Activated B cell treated with CpG ODN at 0.5 μM for 24 hours (primary cell): ENCODE measurements at regions not wholly inside any gene's neighbourhood (a gene's known extent, or its start where the extent isn't known, plus 50 kb on each side); places are given as distances from the start of the nearest gene placed in this dataset.

Experiments used
- ATAC-seq: fragments of 200-7000 bp; cut with Tn5 transposase; one replicate; pipeline ENCODE4 v1.10.0; 2021; ENCODE audit warnings: low read depth, mild to moderate bottlenecking, moderate library complexity
- CTCF ChIA-PET: fragments of 350-600 bp; sonication (Branson Sonifier 250); formaldehyde crosslinking; loops from one replicate; lab custom pipeline; 2021; ENCODE audit warnings: antibody characterized with exemption; lab: Charles Lee
- POLR2A ChIA-PET: fragments of 350-600 bp; sonication (Branson Sonifier 250); formaldehyde crosslinking; loops from one replicate; lab custom pipeline; 2021; ENCODE audit warnings: antibody characterized with exemption; lab: Charles Lee
- DNase-seq: peaks from one replicate; pipeline ENCODE4 v3.0.0; 2022
- H3K27ac Mint-ChIP-seq: one replicate; pipeline ENCODE4 v1.8.0; 2020; ENCODE audit warnings: mixed read lengths
- H3K27me3 Mint-ChIP-seq: one replicate; pipeline ENCODE4 v1.8.0; 2021; ENCODE audit warnings: mixed read lengths
- H3K36me3 Mint-ChIP-seq: one replicate; pipeline ENCODE4 v1.8.0; 2021; ENCODE audit warnings: low read depth, mixed read lengths
- H3K4me1 Mint-ChIP-seq: one replicate; pipeline ENCODE4 v1.8.0; 2021; ENCODE audit warnings: mixed read lengths
- H3K4me3 Mint-ChIP-seq: one replicate; pipeline ENCODE4 v1.8.0; 2020; ENCODE audit warnings: mild to moderate bottlenecking, mixed read lengths
- H3K9me3 Mint-ChIP-seq: one replicate; pipeline ENCODE4 v1.8.0; 2020; ENCODE audit warnings: mixed read lengths
- intact Hi-C: fragments of 100-400 bp; cut with micrococcal nuclease; formaldehyde crosslinking; loops from one replicate; pipeline ENCODE4 v1.15.1; 2024
- TF ChIP-seq, protein P1 (sequence below): fragments of 200-600 bp; IDR thresholded peaks from one replicate; pipeline ENCODE4 v1.8.0; 2022; ENCODE audit warnings: antibody characterized with exemption, mild to moderate bottlenecking

DNA sequence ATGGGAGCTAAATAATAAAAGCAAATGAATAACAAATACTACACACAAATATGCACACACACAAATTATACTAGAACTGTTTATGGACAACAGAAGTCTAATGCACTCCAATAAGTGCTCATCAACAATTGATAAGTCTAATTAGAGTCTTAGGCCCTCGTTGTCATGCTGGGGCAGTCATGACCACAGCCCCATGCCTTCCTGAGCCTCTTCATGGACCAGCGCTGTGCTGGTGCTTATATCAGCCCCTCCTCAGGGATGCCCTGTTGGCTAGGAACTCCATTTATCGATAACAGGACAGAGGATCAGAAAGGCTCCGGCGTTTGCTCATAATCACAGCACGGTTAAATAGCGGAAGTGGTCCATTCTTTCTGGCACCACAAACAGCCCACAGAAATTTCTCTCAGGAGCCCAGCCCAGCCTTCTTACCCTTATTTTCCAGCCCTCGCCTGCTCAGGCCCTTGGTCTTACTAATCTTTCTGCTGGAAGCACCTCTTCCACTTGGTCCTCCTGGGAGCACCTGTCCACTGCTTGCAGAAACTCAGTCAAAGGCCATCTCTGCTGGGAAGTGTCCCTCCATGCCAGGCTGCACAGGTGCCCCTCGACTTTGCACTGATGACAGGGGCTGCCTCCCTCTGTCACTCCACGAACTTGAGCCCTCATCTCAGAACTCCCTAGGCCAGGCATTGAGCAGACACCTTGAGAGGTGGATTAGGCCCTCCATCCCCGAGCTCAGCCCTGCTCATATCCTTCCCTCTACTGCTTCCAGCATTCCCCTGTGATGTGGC is 500.2 kb upstream of the HS6ST1 start:
- CTCF ChIA-PET: no interaction called here
- TF ChIP-seq, protein P1, sequence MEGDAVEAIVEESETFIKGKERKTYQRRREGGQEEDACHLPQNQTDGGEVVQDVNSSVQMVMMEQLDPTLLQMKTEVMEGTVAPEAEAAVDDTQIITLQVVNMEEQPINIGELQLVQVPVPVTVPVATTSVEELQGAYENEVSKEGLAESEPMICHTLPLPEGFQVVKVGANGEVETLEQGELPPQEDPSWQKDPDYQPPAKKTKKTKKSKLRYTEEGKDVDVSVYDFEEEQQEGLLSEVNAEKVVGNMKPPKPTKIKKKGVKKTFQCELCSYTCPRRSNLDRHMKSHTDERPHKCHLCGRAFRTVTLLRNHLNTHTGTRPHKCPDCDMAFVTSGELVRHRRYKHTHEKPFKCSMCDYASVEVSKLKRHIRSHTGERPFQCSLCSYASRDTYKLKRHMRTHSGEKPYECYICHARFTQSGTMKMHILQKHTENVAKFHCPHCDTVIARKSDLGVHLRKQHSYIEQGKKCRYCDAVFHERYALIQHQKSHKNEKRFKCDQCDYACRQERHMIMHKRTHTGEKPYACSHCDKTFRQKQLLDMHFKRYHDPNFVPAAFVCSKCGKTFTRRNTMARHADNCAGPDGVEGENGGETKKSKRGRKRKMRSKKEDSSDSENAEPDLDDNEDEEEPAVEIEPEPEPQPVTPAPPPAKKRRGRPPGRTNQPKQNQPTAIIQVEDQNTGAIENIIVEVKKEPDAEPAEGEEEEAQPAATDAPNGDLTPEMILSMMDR: no peak
- DNase-seq (no peak), ATAC-seq (no peak)
- intact Hi-C loops: no loop called here
- POLR2A ChIA-PET: no interaction called here
- Mint-ChIP-seq H3K27me3 (peaks cover 9% of the 10 kb centered on the region), H3K4me1 (no peaks in the 10 kb centered on the region), H3K4me3 (no peak overlapping the region), H3K27ac (no peak overlapping the region), H3K36me3 (no peaks in the 10 kb centered on the region), H3K9me3 (no peaks in the 10 kb centered on the region)

DNA sequence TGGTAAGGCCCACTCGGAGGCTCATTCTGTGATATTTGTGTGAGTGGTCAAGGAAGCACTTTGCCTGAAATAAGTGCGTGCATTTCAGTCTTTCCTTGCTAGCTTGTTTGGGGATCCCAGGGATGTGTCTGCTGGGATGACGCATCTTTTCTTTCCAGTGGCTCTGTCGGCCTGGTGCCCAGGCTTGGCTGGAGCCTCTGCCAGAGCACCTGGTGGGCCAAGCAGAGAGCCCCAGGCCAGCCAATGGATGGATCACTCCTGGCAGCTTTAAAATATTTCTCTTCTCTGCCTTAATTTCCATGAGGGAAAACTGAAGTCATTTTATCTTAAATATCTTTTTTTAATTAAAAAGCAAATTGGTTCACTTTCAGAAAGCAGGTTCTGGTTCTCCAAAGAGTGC is 501.8 kb upstream of the HS6ST1 start:
- CTCF ChIA-PET: no interaction called here
- Mint-ChIP-seq H3K4me1 (no peaks in the 10 kb centered on the region), H3K27me3 (peaks cover 7% of the 10 kb centered on the region), H3K36me3 (no peaks in the 10 kb centered on the region), H3K4me3 (no peak overlapping the region), H3K27ac (no peak overlapping the region), H3K9me3 (peaks cover 2% of the 10 kb centered on the region)
- TF ChIP-seq, protein P1: no peak
- no peak for ATAC-seq
- DNase-seq: no peak
- POLR2A ChIA-PET: no interaction called here
- intact Hi-C loops: no loop called here

GRCh38 chr2:128821010-128821409 is 502.3 kb upstream of the HS6ST1 start:
- DNase-seq: no peak
- POLR2A ChIA-PET: no interaction called here
- intact Hi-C loops: no loop called here
- Mint-ChIP-seq H3K27me3 (peaks cover 7% of the 10 kb centered on the region), H3K9me3 (peaks cover 2% of the 10 kb centered on the region), H3K4me3 (no peak overlapping the region), H3K4me1 (no peaks in the 10 kb centered on the region), H3K27ac (no peak overlapping the region), H3K36me3 (no peaks in the 10 kb centered on the region)
- no peak for ATAC-seq
- CTCF ChIA-PET: no interaction called here
- TF ChIP-seq, protein P1: no peak

- intact Hi-C loops: no loop called here
- ChIA-PET CTCF (no interaction called here), POLR2A (no interaction called here)
- ATAC-seq (no peak), DNase-seq (no peak)
- TF ChIP-seq, protein P1: no peak
- H3K36me3 Mint-ChIP-seq: no peaks in the 10 kb centered on the region
- H3K27ac Mint-ChIP-seq: no peak overlapping the region
- no peaks in the 10 kb centered on the region for H3K9me3 Mint-ChIP-seq
- H3K4me1 Mint-ChIP-seq: no peaks in the 10 kb centered on the region
- no peak overlapping the region for H3K4me3 Mint-ChIP-seq
- H3K27me3 Mint-ChIP-seq: peaks cover 1% of the 10 kb centered on the region
These were observed 514.4 kb upstream of the HS6ST1 start for GRCh38 chr2:128832946-128833663.

GRCh38 chr2:128833664-128834027 is 515.0 kb upstream of the HS6ST1 start:
- H3K27ac Mint-ChIP-seq: no peak overlapping the region
- TF ChIP-seq, protein P1: no peak
- no peaks in the 10 kb centered on the region for H3K36me3 Mint-ChIP-seq
- H3K9me3 Mint-ChIP-seq: no peaks in the 10 kb centered on the region
- peaks cover 1% of the 10 kb centered on the region for H3K27me3 Mint-ChIP-seq
- ChIA-PET POLR2A (no interaction called here), CTCF (no interaction called here)
- ATAC-seq (no peak), DNase-seq (no peak)
- no peak overlapping the region for H3K4me3 Mint-ChIP-seq
- intact Hi-C loops: no loop called here
- no peaks in the 10 kb centered on the region for H3K4me1 Mint-ChIP-seq
